ENCODE measurements at regions not wholly inside any gene's neighbourhood (a gene's known extent, or its start where the extent isn't known, plus 50 kb on each side); places are given as distances from the start of the nearest gene placed in this dataset.
A peak's percentile ranks its signal among the peaks of the same experiment; 100 is the strongest.

DNA sequence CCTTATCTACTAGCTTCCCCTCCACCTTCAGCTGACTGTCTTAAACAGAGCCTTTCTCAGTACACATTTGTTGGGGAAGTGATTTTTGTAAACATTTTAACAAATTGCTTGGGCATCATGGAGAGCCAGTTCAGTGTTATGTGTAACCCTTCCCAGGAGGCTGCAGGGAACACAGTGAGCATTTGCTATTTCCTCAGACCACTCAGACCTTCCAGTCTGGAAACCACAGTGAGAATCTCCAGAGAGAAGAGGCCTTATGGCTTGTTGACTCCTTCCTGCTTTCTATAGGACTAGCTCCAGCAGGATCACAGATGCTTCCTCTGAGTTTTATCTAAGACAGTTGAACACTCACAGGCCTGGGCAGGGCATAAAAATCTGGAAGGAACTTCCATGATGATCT is 409.8 kb upstream of the NPVF start:
- H3K27ac Mint-ChIP-seq (ENCODE audit: unreplicated experiment), result peak overlapping the region; percentile 81
- TF ChIP-seq, protein P1, sequence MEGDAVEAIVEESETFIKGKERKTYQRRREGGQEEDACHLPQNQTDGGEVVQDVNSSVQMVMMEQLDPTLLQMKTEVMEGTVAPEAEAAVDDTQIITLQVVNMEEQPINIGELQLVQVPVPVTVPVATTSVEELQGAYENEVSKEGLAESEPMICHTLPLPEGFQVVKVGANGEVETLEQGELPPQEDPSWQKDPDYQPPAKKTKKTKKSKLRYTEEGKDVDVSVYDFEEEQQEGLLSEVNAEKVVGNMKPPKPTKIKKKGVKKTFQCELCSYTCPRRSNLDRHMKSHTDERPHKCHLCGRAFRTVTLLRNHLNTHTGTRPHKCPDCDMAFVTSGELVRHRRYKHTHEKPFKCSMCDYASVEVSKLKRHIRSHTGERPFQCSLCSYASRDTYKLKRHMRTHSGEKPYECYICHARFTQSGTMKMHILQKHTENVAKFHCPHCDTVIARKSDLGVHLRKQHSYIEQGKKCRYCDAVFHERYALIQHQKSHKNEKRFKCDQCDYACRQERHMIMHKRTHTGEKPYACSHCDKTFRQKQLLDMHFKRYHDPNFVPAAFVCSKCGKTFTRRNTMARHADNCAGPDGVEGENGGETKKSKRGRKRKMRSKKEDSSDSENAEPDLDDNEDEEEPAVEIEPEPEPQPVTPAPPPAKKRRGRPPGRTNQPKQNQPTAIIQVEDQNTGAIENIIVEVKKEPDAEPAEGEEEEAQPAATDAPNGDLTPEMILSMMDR (IDR thresholded peaks at IDR 0.05), result no peak

DNA sequence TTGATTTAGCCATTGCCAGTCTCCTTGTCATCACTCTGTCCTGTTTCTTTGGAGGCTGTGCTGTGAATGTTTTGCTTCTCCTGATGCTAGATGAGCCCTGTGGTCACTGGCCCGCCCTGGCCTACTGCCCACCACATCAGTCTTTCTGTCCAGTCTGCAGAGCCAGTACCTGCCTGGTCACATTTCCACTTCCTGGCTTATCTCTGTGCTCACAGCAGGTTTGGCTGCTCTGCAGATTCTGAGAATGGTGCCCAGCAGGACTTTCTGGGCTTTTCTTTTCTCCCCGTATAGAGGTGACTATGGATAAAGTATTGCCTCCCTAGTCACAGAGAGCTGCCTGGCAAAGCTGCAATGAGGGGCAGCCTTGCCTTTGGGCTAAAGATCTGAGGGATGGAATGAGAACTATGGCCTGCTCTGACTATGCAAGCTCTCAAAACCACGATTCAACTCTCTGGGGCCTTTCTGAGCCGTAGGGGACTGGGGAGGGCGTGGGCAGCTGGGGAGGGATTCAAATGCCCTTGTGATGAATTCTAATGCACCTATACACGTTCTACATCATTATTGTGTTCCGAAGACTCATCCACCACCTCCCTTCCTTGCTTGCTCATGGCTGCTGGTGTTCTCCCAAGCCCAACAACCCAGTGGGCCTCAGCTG is 410.4 kb upstream of the NPVF start:
- Mint-ChIP-seq H3K9me3 (ENCODE audit: unreplicated experiment) (no peaks in the 10 kb centered on the region), H3K4me1 (ENCODE audit: unreplicated experiment) (peaks cover 51% of the 10 kb centered on the region), H3K4me3 (ENCODE audit: unreplicated experiment) (no peak overlapping the region), H3K36me3 (ENCODE audit: unreplicated experiment) (no peaks in the 10 kb centered on the region), H3K27me3 (ENCODE audit: unreplicated experiment) (no peaks in the 10 kb centered on the region), H3K27ac (ENCODE audit: unreplicated experiment) (peak overlapping the region; percentile 53)
- no peak for DNase-seq (ENCODE audit: extremely low spot score, unreplicated experiment)
- TF ChIP-seq, protein P1 (IDR thresholded peaks at IDR 0.05), result no peak

More for the DNA sequence above, 409.8 kb upstream of the NPVF start:
- Mint-ChIP-seq H3K4me1 (ENCODE audit: unreplicated experiment) (peaks cover 56% of the 10 kb centered on the region), H3K9me3 (ENCODE audit: unreplicated experiment) (no peaks in the 10 kb centered on the region), H3K27me3 (ENCODE audit: unreplicated experiment) (no peaks in the 10 kb centered on the region), H3K4me3 (ENCODE audit: unreplicated experiment) (no peak overlapping the region), H3K36me3 (ENCODE audit: unreplicated experiment) (no peaks in the 10 kb centered on the region)
- DNase-seq (ENCODE audit: extremely low spot score, unreplicated experiment), result no peak

DNA sequence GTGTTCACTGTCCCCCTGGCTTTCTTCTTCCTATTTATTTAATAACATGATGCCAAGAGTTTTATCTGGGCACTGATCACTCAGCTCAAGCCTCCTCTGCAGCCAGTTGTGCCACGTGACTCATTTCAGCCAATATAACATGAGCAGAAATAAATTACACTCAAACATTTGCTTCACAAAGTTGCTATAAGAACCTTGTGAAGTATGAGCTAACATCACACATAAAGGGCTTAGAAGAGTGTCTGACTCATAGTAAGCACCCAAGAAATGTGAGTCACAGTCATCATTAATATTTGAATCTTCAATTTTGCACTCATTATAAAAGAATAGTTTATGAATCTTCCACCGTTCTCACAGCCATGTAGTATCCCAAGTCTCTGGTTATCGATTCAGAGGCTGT is 414.6 kb upstream of the NPVF start:
- no peak for DNase-seq (ENCODE audit: extremely low spot score, unreplicated experiment)
- peak overlapping the region; percentile 15 for H3K27ac Mint-ChIP-seq (ENCODE audit: unreplicated experiment)
- H3K36me3 Mint-ChIP-seq (ENCODE audit: unreplicated experiment), result no peaks in the 10 kb centered on the region
- no peaks in the 10 kb centered on the region for H3K9me3 Mint-ChIP-seq (ENCODE audit: unreplicated experiment)
- H3K4me3 Mint-ChIP-seq (ENCODE audit: unreplicated experiment), result no peak overlapping the region
- H3K27me3 Mint-ChIP-seq (ENCODE audit: unreplicated experiment), result no peaks in the 10 kb centered on the region
- TF ChIP-seq, protein P1 (IDR thresholded peaks at IDR 0.05), result no peak
- peaks cover 37% of the 10 kb centered on the region for H3K4me1 Mint-ChIP-seq (ENCODE audit: unreplicated experiment)

DNA sequence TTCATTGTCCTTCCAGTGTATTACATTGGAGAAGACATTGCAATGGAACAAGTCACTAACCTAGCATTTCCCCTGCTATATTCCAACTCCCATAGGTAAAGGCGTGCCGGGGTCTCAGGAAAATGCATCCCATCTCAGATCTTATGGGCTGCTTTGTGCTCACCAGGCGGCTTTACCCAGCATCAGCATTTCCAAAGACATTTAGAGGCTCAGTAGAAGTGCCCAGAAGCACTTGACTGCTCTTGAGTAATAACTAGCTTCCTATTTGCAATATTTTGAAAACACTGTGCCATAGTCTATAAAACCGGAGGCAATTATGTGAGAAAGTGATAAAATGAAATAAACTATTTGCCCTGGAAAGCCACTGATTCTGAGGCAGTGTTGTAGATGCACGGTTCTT is 415.0 kb upstream of the NPVF start:
- peak overlapping the region; percentile 33 for H3K27ac Mint-ChIP-seq (ENCODE audit: unreplicated experiment)
- H3K4me3 Mint-ChIP-seq (ENCODE audit: unreplicated experiment), result no peak overlapping the region

DNA sequence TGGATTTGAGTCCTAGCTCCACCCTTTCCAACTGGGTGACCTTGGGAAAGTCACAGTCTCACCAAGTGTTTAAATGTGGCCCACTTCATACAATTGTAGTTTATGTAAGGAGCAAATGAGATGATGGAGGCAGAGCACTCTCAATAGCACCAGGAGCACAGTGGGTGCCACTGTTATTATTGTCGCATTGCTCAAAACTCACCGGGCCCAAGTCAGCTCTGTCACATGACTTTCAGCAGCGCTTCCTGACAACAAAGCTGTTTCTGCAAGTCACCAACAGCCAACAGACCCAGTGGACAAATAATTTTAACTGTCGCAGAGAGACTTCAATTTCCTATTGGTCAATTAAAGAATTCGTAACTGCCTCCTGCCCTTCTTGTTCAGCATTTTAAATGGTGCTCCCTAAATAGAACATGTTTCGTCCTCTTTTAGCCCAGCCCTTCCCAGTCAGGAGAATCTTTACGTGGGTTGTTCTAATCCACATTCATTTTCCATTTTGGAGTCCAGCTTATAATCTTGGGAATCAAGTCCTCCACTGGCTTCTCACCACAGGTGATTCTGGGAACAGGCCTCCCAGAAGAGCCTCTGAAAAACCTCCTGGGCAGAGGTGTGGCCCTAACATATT is 415.6 kb upstream of the NPVF start:
- Mint-ChIP-seq H3K27me3 (ENCODE audit: unreplicated experiment) (no peaks in the 10 kb centered on the region), H3K9me3 (ENCODE audit: unreplicated experiment) (no peaks in the 10 kb centered on the region), H3K4me3 (ENCODE audit: unreplicated experiment) (no peak overlapping the region), H3K27ac (ENCODE audit: unreplicated experiment) (peak overlapping the region; percentile 81), H3K4me1 (ENCODE audit: unreplicated experiment) (peaks cover 26% of the 10 kb centered on the region), H3K36me3 (ENCODE audit: unreplicated experiment) (no peaks in the 10 kb centered on the region)
- TF ChIP-seq, protein P1 (IDR thresholded peaks at IDR 0.05), result no peak
- no peak for DNase-seq (ENCODE audit: extremely low spot score, unreplicated experiment)

More for the DNA sequence above, 415.0 kb upstream of the NPVF start:
- TF ChIP-seq, protein P1 (IDR thresholded peaks at IDR 0.05), result no peak
- H3K27me3 Mint-ChIP-seq (ENCODE audit: unreplicated experiment), result no peaks in the 10 kb centered on the region
- H3K4me1 Mint-ChIP-seq (ENCODE audit: unreplicated experiment), result peaks cover 32% of the 10 kb centered on the region
- no peaks in the 10 kb centered on the region for H3K9me3 Mint-ChIP-seq (ENCODE audit: unreplicated experiment)
- DNase-seq (ENCODE audit: extremely low spot score, unreplicated experiment), result no peak
- H3K36me3 Mint-ChIP-seq (ENCODE audit: unreplicated experiment), result no peaks in the 10 kb centered on the region
